DND-41 (cell line): ENCODE measurements at regions not wholly inside any gene's neighbourhood (a gene's known extent, or its start where the extent isn't known, plus 50 kb on each side); places are given as distances from the start of the nearest gene placed in this dataset.

Experiments
- ATAC-seq: fragments of 200-7000 bp; cut with Tn5 transposase; 3 replicates; pipeline ENCODE4 v1.9.1; 2021; ENCODE audit warnings: low read depth; ENCODE audit not compliant: insufficient read depth
- DNase-seq: peaks from one replicate; pipeline ENCODE4 v3.0.0-alpha.2; 2020
- H2AFZ ChIP-seq: 2 replicates; pipeline ENCODE4 v1.6.0; 2012; ENCODE audit warnings: low read depth, low read length
- H3K27ac ChIP-seq: 2 replicates; pipeline ENCODE4 v1.5.1; 2012; ENCODE audit warnings: low read length, inconsistent platforms
- H3K27me3 ChIP-seq: fragments of 200-600 bp; sonication (generic); 2 replicates; pipeline ENCODE4 v1.6.0; 2012; ENCODE audit warnings: low read length, mild to moderate bottlenecking, inconsistent platforms; ENCODE audit not compliant: insufficient read depth, poor library complexity
- H3K36me3 ChIP-seq: 2 replicates; pipeline ENCODE4 v1.5.1; 2012; ENCODE audit warnings: low read length, inconsistent platforms; ENCODE audit not compliant: insufficient read depth
- H3K4me1 ChIP-seq: 2 replicates; pipeline ENCODE4 v1.5.1; 2012; ENCODE audit warnings: mild to moderate bottlenecking, low read length; ENCODE audit not compliant: insufficient read depth
- H3K4me2 ChIP-seq: 2 replicates; pipeline ENCODE4 v1.6.0; 2012; ENCODE audit warnings: mild to moderate bottlenecking, moderate library complexity, low read length, inconsistent platforms; ENCODE audit not compliant: insufficient read depth
- H3K4me3 ChIP-seq, 2 experiments: fragments of 200-600 bp in 1 of 2; shearing (Covaris generic) in 1 of 2; 2 replicates each; pipeline ENCODE4 v1.5.1; 2012 to 2016; ENCODE audit warnings: inconsistent platforms in 2 of 2, low read length in 2 of 2, mild to moderate bottlenecking in 2 of 2, low read depth in 1 of 2, moderate library complexity in 1 of 2
- H3K79me2 ChIP-seq: 2 replicates; pipeline ENCODE4 v1.6.0; 2012; ENCODE audit warnings: low read length, inconsistent platforms; ENCODE audit not compliant: insufficient read depth
- H3K9ac ChIP-seq: 2 replicates; pipeline ENCODE4 v1.6.0; 2012; ENCODE audit warnings: low read depth, mild to moderate bottlenecking, inconsistent platforms, low read length, moderate library complexity
- H3K9me3 ChIP-seq: 2 replicates; pipeline ENCODE4 v1.5.1; 2012; ENCODE audit warnings: low read length, moderate library complexity, mild to moderate bottlenecking, inconsistent platforms; ENCODE audit not compliant: insufficient read depth, severe bottlenecking
- H4K20me1 ChIP-seq: 2 replicates; pipeline ENCODE4 v1.6.0; 2012; ENCODE audit warnings: low read length; ENCODE audit not compliant: insufficient read depth
- EZH2 ChIP-seq: IDR thresholded peaks from 3 replicates; pipeline ENCODE4 v1.6.1; 2012; ENCODE audit warnings: borderline replicate concordance, low read depth, mild to moderate bottlenecking, moderate library complexity, low read length, inconsistent platforms; ENCODE audit not compliant: severe bottlenecking
- TF ChIP-seq, protein P1 (sequence below): IDR thresholded peaks from 2 replicates; pipeline ENCODE4 v1.5.1; 2012; ENCODE audit warnings: borderline replicate concordance, low read length, moderate library complexity, mild to moderate bottlenecking; ENCODE audit not compliant: poor library complexity, severe bottlenecking; ENCODE audit errors: extremely low read depth

DNA sequence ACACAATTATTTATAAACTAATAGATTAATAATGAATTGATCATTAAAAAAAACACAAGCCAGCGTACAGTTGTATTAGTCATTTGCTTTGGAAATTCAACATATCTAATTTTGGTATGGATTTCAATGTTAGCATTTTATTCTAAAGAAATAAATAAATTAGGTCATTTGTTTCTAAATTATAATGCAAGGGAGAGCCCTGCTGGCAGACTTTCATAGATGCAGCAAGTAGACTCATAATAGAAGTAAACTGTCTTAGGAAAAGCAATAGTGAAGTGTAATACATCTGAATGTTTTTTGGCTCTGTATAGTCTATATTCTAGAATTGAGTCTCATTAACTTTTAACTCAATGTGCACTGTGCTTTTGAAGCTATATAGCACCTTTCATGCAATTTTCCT is 982.4 kb upstream of the MIR17HG start:
- no peak overlapping the region for H2AFZ ChIP-seq
- no peak overlapping the region for H3K9ac ChIP-seq
- no peaks in the 10 kb centered on the region for H3K27me3 ChIP-seq
- no peak overlapping the region for H3K4me3 ChIP-seq
- no peak overlapping the region for H3K4me2 ChIP-seq
- H3K4me1 ChIP-seq = no peaks in the 10 kb centered on the region
- H4K20me1 ChIP-seq = no peaks in the 10 kb centered on the region
- H3K79me2 ChIP-seq = no peaks in the 10 kb centered on the region
- H3K27ac ChIP-seq = no peak overlapping the region
- no peaks in the 10 kb centered on the region for H3K9me3 ChIP-seq
- no peak for TF ChIP-seq EZH2
- TF ChIP-seq, protein P1, sequence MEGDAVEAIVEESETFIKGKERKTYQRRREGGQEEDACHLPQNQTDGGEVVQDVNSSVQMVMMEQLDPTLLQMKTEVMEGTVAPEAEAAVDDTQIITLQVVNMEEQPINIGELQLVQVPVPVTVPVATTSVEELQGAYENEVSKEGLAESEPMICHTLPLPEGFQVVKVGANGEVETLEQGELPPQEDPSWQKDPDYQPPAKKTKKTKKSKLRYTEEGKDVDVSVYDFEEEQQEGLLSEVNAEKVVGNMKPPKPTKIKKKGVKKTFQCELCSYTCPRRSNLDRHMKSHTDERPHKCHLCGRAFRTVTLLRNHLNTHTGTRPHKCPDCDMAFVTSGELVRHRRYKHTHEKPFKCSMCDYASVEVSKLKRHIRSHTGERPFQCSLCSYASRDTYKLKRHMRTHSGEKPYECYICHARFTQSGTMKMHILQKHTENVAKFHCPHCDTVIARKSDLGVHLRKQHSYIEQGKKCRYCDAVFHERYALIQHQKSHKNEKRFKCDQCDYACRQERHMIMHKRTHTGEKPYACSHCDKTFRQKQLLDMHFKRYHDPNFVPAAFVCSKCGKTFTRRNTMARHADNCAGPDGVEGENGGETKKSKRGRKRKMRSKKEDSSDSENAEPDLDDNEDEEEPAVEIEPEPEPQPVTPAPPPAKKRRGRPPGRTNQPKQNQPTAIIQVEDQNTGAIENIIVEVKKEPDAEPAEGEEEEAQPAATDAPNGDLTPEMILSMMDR = no peak
- H3K36me3 ChIP-seq = no peaks in the 10 kb centered on the region
- DNase-seq = no peak
- no peak for ATAC-seq

DNA sequence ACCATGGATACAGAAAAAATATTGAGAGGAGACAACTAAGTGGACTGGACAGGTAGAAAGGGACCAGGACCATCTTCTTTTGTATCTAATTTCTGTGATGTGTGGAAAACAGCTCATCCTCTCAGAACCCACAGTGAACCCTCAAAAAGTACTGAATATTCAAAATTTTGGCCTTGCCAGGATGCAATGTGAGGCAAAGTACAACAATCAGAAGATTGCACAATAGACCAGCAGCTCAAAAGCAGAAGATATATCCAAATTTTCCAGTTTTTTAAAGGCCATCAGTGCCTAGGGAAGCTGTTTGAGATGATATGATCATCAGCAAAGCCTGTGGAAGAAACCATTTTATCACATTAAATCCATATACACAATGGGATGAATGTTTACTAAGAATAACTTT is 973.3 kb upstream of the MIR17HG start:
- Histone ChIP-seq H3K9me3 (no peaks in the 10 kb centered on the region), H2AFZ (no peak overlapping the region), H3K27me3 (no peaks in the 10 kb centered on the region), H4K20me1 (no peaks in the 10 kb centered on the region), H3K4me2 (no peak overlapping the region), H3K79me2 (no peaks in the 10 kb centered on the region), H3K36me3 (no peaks in the 10 kb centered on the region), H3K27ac (no peak overlapping the region), H3K4me1 (no peaks in the 10 kb centered on the region), H3K9ac (no peak overlapping the region), H3K4me3 (no peak overlapping the region)
- DNase-seq = no peak
- ATAC-seq = no peak
- TF ChIP-seq, protein P1 = no peak
- TF ChIP-seq EZH2 = no peak

DNA sequence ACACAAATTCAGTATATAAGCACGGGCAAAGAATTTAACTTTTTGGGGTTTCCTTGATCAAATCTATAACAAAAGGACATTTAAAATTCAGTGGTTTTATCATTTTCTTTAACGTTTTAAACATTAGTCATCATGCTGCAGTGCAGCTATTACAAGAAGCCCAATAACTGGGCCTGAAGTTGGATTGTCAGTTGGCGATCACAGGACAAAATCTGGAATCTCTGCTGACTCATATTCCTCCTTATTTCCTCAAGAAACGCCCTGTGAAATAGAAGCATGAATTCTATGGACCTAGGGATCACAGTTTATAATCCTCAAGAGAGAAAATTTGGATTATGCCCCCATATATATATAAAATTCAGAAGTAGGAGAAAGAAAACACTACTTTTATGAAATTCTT is 971.6 kb upstream of the MIR17HG start:
- DNase-seq = no peak
- H3K4me1 ChIP-seq = no peaks in the 10 kb centered on the region
- H3K4me2 ChIP-seq = no peak overlapping the region

More for the DNA sequence above, 971.6 kb upstream of the MIR17HG start:
- H3K27ac ChIP-seq = no peak overlapping the region
- no peaks in the 10 kb centered on the region for H3K9me3 ChIP-seq
- no peak for TF ChIP-seq EZH2
- TF ChIP-seq, protein P1 = no peak
- no peak overlapping the region for H3K4me3 ChIP-seq
- H3K9ac ChIP-seq = no peak overlapping the region
- no peaks in the 10 kb centered on the region for H4K20me1 ChIP-seq
- no peaks in the 10 kb centered on the region for H3K27me3 ChIP-seq
- ATAC-seq = no peak
- no peaks in the 10 kb centered on the region for H3K36me3 ChIP-seq
- H2AFZ ChIP-seq = no peak overlapping the region
- no peaks in the 10 kb centered on the region for H3K79me2 ChIP-seq
